Karpas-422 (cell line): ENCODE measurements at regions not wholly inside any gene's neighbourhood (a gene's known extent, or its start where the extent isn't known, plus 50 kb on each side); places are given as distances from the start of the nearest gene placed in this dataset.
"Not testable (repeated sequence)": the region's sequence is repeated elsewhere in the genome, so short reads cannot be mapped to it uniquely, and the experiment has no call there.

ENCODE experiments used
- DNase-seq: peaks from one replicate; pipeline ENCODE4 v3.0.0-alpha.2; 2015
- H2AFZ ChIP-seq: fragments of 200-600 bp; sonication (generic); 2 replicates; pipeline ENCODE4 v1.6.1; 2014; ENCODE audit warnings: antibody characterized with exemption, low read length, mixed read lengths
- H3K27ac ChIP-seq: fragments of 200-600 bp; sonication (generic); 2 replicates; pipeline ENCODE4 v1.5.1; 2014; ENCODE audit warnings: mild to moderate bottlenecking, low read length, moderate library complexity
- H3K27me3 ChIP-seq: fragments of 200-600 bp; sonication (generic); 2 replicates; pipeline ENCODE4 v1.6.1; 2014; ENCODE audit warnings: low read length, mixed read lengths
- H3K36me3 ChIP-seq: fragments of 200-600 bp; sonication (generic); 2 replicates; pipeline ENCODE4 v1.6.1; 2014; ENCODE audit warnings: low read length, mixed read lengths; ENCODE audit not compliant: insufficient read depth
- H3K4me1 ChIP-seq: fragments of 200-600 bp; sonication (generic); 2 replicates; pipeline ENCODE4 v1.6.1; 2014; ENCODE audit warnings: mild to moderate bottlenecking, low read length, mixed read lengths
- H3K4me2 ChIP-seq: fragments of 200-600 bp; sonication (generic); 2 replicates; pipeline ENCODE4 v1.6.1; 2014; ENCODE audit warnings: low read length, low read depth, mild to moderate bottlenecking; ENCODE audit not compliant: poor library complexity, severe bottlenecking
- H3K4me3 ChIP-seq: fragments of 200-600 bp; sonication (generic); 2 replicates; pipeline ENCODE4 v1.5.1; 2014; ENCODE audit warnings: mild to moderate bottlenecking, antibody characterized with exemption, low read length, mixed read lengths
- H3K79me2 ChIP-seq: fragments of 200-600 bp; sonication (generic); 2 replicates; pipeline ENCODE4 v1.6.1; 2014; ENCODE audit warnings: mild to moderate bottlenecking, low read length, mixed read lengths
- H3K9ac ChIP-seq: fragments of 200-600 bp; sonication (generic); 2 replicates; pipeline ENCODE4 v1.6.0; 2014; ENCODE audit warnings: low read length
- H3K9me2 ChIP-seq: fragments of 200-600 bp; sonication (generic), shearing (Covaris generic); replicated peaks from 2 replicates; pipeline ENCODE4 v1.6.0; 2014; ENCODE audit warnings: mild to moderate bottlenecking, low read length, moderate library complexity; ENCODE audit not compliant: insufficient read depth
- H3K9me3 ChIP-seq: fragments of 300-700, 200-600 bp; sonication (generic); 2 replicates; pipeline ENCODE4 v1.6.1; 2014; ENCODE audit warnings: low read length, mixed read lengths
- H4K20me1 ChIP-seq: fragments of 200-600 bp; sonication (generic); 2 replicates; pipeline ENCODE4 v1.6.1; 2014; ENCODE audit warnings: mild to moderate bottlenecking, antibody characterized with exemption, low read length, low read depth; ENCODE audit not compliant: insufficient read depth

DNA sequence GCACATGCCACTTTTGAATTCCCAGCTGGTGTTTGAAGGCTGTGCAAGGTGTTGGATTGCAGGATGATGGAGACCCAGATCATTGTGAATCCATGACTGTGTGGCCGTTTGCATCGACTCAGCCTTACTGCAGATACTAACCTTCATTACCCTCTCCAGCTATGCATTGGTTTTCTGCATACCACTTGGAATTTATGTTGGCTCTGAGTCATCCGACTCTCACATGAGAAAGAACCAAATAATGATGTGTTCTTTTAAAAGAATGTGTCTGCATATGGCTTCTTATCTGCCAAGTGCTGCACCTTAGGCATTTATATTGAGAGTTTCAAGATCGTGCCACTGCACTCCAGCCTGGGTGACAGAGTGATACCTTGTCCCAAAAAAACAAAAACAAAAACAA lies 106.7 kb upstream of the PRKX start:
- Histone ChIP-seq H4K20me1 (0 out of 2 replicates have a peak, but pooled peaks cover 4% of the 10 kb centered on the region), H3K79me2 (peaks cover 13% of the 10 kb centered on the region), H3K36me3 (peaks cover 25% of the 10 kb centered on the region; the same call in 1 of the 2 replicates), H3K4me1 (peaks cover 8% of the 10 kb centered on the region), H3K27ac (no peak overlapping the region), H3K9ac (no peak overlapping the region), H2AFZ (no peak overlapping the region), H3K9me3 (no peaks in the 10 kb centered on the region), H3K4me3 (no peak overlapping the region), H3K9me2 (no peaks in the 10 kb centered on the region), H3K27me3 (no peaks in the 10 kb centered on the region), H3K4me2 (no peak overlapping the region)
- DNase-seq: peak; percentile 32

DNA sequence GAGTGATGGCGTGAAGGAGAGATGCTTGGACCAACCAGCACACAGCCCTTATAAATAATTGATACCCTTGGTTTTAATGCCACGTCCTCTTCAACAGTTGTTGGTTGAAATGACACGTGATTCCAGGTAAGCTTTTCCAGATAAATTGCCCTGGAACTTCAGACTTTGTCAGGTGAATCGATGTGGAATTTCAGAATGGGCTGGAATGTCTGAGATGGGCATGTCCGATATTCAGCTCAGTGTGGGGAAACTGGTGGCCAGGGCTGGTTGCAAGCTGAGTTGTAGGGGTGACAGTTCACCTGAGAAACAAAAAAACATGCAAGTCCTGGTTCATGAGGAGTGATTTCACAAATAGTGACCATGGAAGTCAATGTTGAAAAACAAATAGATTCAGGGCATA lies 104.0 kb upstream of the PRKX start:
- H3K27ac ChIP-seq, H2AFZ ChIP-seq, H4K20me1 ChIP-seq, H3K9ac ChIP-seq, H3K9me3 ChIP-seq, H3K4me3 ChIP-seq, H3K27me3 ChIP-seq, H3K9me2 ChIP-seq, H3K4me2 ChIP-seq: not testable (repeated sequence)
- peaks cover 17% of the 10 kb centered on the region for H3K79me2 ChIP-seq
- DNase-seq: peak; percentile 27
- peaks cover 21% of the 10 kb centered on the region for H3K4me1 ChIP-seq
- H3K36me3 ChIP-seq: peaks cover 25% of the 10 kb centered on the region; the same call in 1 of the 2 replicates

DNA sequence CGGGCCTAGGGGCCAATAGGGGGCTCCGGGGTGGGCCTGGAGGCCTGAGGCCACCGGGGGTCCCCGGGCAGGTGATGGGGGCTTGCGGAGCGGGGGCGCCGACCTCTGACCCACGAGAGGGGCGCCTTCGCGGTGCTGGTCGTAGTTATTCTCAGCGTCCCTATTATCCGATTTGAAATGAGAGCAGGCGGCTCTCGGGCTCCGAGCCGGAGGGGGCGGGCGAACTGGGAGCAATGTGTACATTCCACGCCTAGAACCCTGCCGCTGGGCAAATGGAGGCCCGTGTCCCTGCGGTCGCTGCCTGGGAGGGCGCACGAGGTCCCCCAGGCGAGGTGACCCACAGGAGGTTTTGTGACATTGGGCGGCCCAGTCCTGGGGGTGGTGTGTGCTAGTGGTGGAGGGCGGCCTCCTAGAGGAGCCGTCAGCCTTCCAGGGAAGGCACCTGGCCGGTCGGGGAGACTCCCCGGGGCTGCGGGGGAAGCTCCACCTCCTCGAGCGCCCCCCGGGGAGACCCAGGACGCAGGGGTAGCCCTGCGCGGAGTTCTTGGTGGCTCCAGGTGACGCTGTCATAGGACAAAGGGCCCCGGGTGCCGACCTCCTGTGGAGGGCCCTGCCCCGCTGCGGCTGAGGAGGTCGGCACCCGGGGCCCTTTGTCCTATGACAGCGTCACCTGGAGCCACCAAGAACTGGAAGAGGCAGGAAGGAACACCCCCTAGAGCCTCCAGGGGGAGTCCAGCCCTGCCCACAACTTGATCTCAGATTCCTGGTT lies 102.6 kb upstream of the PRKX start:
- H3K4me2 ChIP-seq: peak overlapping the region; percentile 89
- DNase-seq: peak; percentile 71
- H3K27me3 ChIP-seq: no peaks in the 10 kb centered on the region
- H3K4me3 ChIP-seq: peak overlapping the region; percentile 76
- H3K79me2 ChIP-seq: peaks cover 15% of the 10 kb centered on the region
- peaks cover 24% of the 10 kb centered on the region; the same call in 1 of the 2 replicates for H3K36me3 ChIP-seq
- peak overlapping the region; percentile 77 for H3K27ac ChIP-seq
- no peaks in the 10 kb centered on the region for H3K9me2 ChIP-seq
- 0 out of 2 replicates have a peak, but pooled peaks cover 4% of the 10 kb centered on the region for H4K20me1 ChIP-seq
- H3K4me1 ChIP-seq: peaks cover 31% of the 10 kb centered on the region
- H2AFZ ChIP-seq: no peak overlapping the region
- peak overlapping the region; percentile 87 for H3K9ac ChIP-seq
- H3K9me3 ChIP-seq: no peaks in the 10 kb centered on the region

DNA sequence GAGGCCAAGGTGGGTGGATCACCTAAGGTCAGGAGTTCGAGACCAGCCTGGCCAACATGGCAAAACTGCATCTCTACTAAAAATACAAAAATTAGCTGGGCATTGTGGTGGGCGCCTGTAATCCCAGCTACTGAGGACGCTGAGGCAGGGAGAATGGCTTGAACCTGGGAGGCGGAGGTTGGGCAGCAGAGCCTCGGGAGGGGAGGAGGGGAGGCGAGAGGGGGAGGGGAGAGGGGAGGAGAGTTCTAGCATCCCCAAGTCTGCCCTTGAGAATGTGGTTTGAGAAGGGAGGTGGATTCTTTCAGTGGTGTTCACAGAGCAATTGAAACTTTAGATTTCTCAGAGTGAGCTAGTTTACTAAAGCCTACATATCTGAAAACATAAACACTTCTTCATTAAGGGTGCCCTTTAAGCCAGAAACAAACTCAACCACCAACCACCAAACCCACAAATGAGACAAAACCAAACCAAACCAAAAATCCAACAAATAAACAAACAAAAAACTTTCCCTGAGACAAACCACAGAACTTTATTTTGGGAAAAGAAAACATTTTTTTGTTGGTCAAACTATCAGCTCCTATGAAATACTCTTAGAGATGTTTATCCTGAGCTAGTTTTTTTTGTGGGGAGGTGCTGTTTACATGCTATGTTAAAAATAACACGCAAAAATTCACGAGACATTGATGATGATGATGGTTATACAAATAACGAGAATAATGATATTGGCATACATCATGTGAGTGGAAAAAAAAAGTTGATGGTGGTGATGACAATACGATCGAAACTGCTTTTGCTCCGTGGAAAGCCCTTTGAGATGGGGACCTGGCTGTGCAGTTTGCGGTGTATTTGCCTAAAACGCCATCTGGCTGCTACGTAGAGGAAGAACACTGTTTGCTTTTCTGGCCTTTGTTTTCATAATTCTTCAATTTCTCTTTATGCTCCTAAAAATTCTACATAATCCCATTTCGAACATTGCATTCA lies 98.2 kb upstream of the PRKX start:
- H3K36me3 ChIP-seq: no peaks in the 10 kb centered on the region
- no peaks in the 10 kb centered on the region for H3K9me3 ChIP-seq
- no peak overlapping the region for H3K4me3 ChIP-seq
- H3K27ac ChIP-seq: no peak overlapping the region
- H3K4me2 ChIP-seq: peak overlapping the region; percentile 23
- DNase-seq: peak; percentile 64
- 0 out of 2 replicates have a peak, but pooled peaks cover 2% of the 10 kb centered on the region for H4K20me1 ChIP-seq
- H2AFZ ChIP-seq: no peak overlapping the region
- 0 out of 2 replicates have a peak, but pooled peaks cover 4% of the 10 kb centered on the region for H3K79me2 ChIP-seq
- H3K27me3 ChIP-seq: no peaks in the 10 kb centered on the region
- peaks cover 32% of the 10 kb centered on the region for H3K4me1 ChIP-seq
- H3K9me2 ChIP-seq: no peaks in the 10 kb centered on the region
- 0 out of 2 replicates have a peak overlapping the region, but pooled peaks have one; percentile 16 for H3K9ac ChIP-seq

DNA sequence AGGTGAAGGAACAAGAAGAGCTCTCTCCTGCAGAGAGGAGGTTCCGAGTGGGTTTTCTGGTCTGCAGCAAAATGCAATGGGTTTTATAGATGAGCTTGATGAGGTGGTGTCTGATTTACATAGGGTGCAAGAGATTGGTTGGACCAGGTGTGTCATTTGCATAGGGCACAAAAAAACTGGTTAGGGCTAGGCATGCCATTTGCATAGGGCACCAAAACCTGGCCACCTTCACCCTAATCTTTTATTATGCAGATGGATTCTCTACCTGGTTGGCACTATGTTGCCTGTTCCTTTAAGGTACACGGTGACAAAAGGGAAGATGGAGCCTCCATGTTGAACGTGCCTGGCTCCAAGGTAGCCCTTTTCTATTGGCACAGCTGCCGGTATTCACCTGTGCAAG lies 94.5 kb upstream of the PRKX start:
- Histone ChIP-seq H3K4me2 (no peak overlapping the region), H3K79me2 (no peaks in the 10 kb centered on the region), H3K27ac (no peak overlapping the region), H3K9me3 (no peaks in the 10 kb centered on the region), H3K27me3 (no peaks in the 10 kb centered on the region), H4K20me1 (no peaks in the 10 kb centered on the region), H3K9me2 (no peaks in the 10 kb centered on the region), H2AFZ (no peak overlapping the region), H3K9ac (no peak overlapping the region), H3K4me1 (peaks cover 15% of the 10 kb centered on the region), H3K4me3 (no peak overlapping the region), H3K36me3 (no peaks in the 10 kb centered on the region)
- DNase-seq: peak; percentile 39

GRCh38 chrX:3806630-3807029 lies 93.2 kb upstream of the PRKX start:
- Histone ChIP-seq H3K9ac (no peak overlapping the region), H3K27ac (no peak overlapping the region), H3K27me3 (no peaks in the 10 kb centered on the region), H3K79me2 (no peaks in the 10 kb centered on the region), H3K9me2 (no peaks in the 10 kb centered on the region), H3K4me2 (no peak overlapping the region), H2AFZ (no peak overlapping the region), H3K36me3 (no peaks in the 10 kb centered on the region), H3K4me1 (peaks cover 6% of the 10 kb centered on the region), H4K20me1 (no peaks in the 10 kb centered on the region), H3K4me3 (no peak overlapping the region), H3K9me3 (no peaks in the 10 kb centered on the region)
- peak; percentile 33 for DNase-seq

GRCh38 chrX:3803713-3804112 lies 90.3 kb upstream of the PRKX start:
- Histone ChIP-seq H3K4me2 (no peak overlapping the region), H3K4me1 (peaks cover 5% of the 10 kb centered on the region), H2AFZ (no peak overlapping the region), H3K27ac (no peak overlapping the region), H3K9me2 (no peaks in the 10 kb centered on the region), H3K9ac (no peak overlapping the region), H4K20me1 (no peaks in the 10 kb centered on the region), H3K4me3 (no peak overlapping the region), H3K79me2 (no peaks in the 10 kb centered on the region), H3K9me3 (no peaks in the 10 kb centered on the region), H3K27me3 (no peaks in the 10 kb centered on the region), H3K36me3 (no peaks in the 10 kb centered on the region)
- DNase-seq: peak; percentile 23

DNA sequence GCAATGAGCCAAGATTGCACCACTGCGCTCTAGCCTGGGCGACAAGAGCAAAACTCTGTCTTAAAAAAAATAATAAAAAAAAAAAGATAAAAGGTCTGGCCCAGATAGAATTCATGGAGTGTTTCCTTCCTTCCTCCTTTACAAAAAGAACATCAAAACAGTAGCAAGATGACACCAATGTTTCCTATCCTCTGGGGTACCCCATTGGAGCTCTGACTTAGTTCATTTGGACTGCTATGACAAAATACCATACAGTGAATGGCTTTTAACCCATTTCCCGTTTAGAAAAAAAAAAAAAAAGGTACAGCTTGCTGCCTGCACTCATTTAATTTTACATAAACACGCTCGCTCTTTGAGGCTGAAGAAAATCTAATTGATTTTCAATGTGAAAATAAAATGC lies 89.9 kb upstream of the PRKX start:
- H3K27me3 ChIP-seq: no peaks in the 10 kb centered on the region
- no peaks in the 10 kb centered on the region for H3K9me3 ChIP-seq
- H4K20me1 ChIP-seq: no peaks in the 10 kb centered on the region
- H2AFZ ChIP-seq: no peak overlapping the region
- no peaks in the 10 kb centered on the region for H3K36me3 ChIP-seq
- H3K9me2 ChIP-seq: no peaks in the 10 kb centered on the region
- no peak overlapping the region for H3K9ac ChIP-seq
- H3K4me2 ChIP-seq: no peak overlapping the region
- H3K79me2 ChIP-seq: no peaks in the 10 kb centered on the region
- DNase-seq: peak; percentile 32
- H3K27ac ChIP-seq: no peak overlapping the region
- no peak overlapping the region for H3K4me3 ChIP-seq
- H3K4me1 ChIP-seq: peaks cover 5% of the 10 kb centered on the region
